Aorta (tissue), 5 donors: ENCODE measurements at regions not wholly inside any gene's neighbourhood (a gene's known extent, or its start where the extent isn't known, plus 50 kb on each side); places are given as distances from the start of the nearest gene placed in this dataset.

Experiments
- ATAC-seq: fragments of 200-7000 bp; cut with Tn5 transposase; one replicate; pipeline ENCODE4 v1.9.1; 2022; ENCODE audit warnings: moderate library complexity; ENCODE audit not compliant: low FRiP score
- DNase-seq, 2 donors: peaks; one replicate each; pipeline ENCODE4 v3.0.0-alpha.2; 2020
- H3K27ac ChIP-seq, 2 donors: one replicate each; pipeline ENCODE4 v1.5.1; 2013; ENCODE audit warnings: low read length in 2 of 2, mild to moderate bottlenecking in 2 of 2, moderate library complexity in 2 of 2, control low read depth in 1 of 2, inconsistent platforms in 1 of 2, low read depth in 1 of 2
- H3K27me3 ChIP-seq, 2 donors: one replicate each; pipeline ENCODE4 v1.6.1; 2013; ENCODE audit warnings: control low read depth in 1 of 2, low read length in 1 of 2, mild to moderate bottlenecking in 1 of 2, moderate library complexity in 1 of 2; ENCODE audit not compliant: insufficient read depth in 2 of 2, control insufficient read depth in 1 of 2
- H3K36me3 ChIP-seq, 2 donors: one replicate each; pipeline ENCODE4 v1.6.1; 2013; ENCODE audit warnings: control low read depth in 1 of 2, low read length in 1 of 2, mild to moderate bottlenecking in 1 of 2; ENCODE audit not compliant: insufficient read depth in 2 of 2, control insufficient read depth in 1 of 2
- H3K4me1 ChIP-seq, 2 donors: one replicate each; pipeline ENCODE4 v1.6.1; 2013; ENCODE audit warnings: low read length in 2 of 2, control low read depth in 1 of 2, mild to moderate bottlenecking in 1 of 2, moderate library complexity in 1 of 2; ENCODE audit not compliant: insufficient read depth in 2 of 2, control insufficient read depth in 1 of 2
- H3K4me3 ChIP-seq, 2 donors: one replicate each; pipeline ENCODE4 v1.5.1; 2013; ENCODE audit warnings: low read length in 2 of 2, control low read depth in 1 of 2, mild to moderate bottlenecking in 1 of 2
- H3K9me3 ChIP-seq: one replicate; pipeline ENCODE4 v1.6.1; 2013; ENCODE audit warnings: mild to moderate bottlenecking, low read length; ENCODE audit not compliant: control insufficient read depth
- WGBS, 2 donors: extraction: QIAGEN DNeasy Blood & Tissue Kit; methylation state at CpG; one replicate each; pipeline ENCODE4 v1.1.7; 2013; 5-methylcytosine and 5-hydroxymethylcytosine counted together
- intact Hi-C, 2 donors: fragments of 100-400 bp; cut with DNase I; formaldehyde crosslinking; loops; one replicate each; pipeline versions ENCODE4 v1.14.2 to v1.15.0; 2022
- donor health status: healthy with polysubstance abuse.
- donor health status: Bipolar disorder and iron deficiency.
- donor health status: DM: no; HTN: no; CAD: no.
- donor health status: DM: no; HTN: no; CAD: no.
- donor health status: DM: yes; HTN: yes; CAD: no.

DNA sequence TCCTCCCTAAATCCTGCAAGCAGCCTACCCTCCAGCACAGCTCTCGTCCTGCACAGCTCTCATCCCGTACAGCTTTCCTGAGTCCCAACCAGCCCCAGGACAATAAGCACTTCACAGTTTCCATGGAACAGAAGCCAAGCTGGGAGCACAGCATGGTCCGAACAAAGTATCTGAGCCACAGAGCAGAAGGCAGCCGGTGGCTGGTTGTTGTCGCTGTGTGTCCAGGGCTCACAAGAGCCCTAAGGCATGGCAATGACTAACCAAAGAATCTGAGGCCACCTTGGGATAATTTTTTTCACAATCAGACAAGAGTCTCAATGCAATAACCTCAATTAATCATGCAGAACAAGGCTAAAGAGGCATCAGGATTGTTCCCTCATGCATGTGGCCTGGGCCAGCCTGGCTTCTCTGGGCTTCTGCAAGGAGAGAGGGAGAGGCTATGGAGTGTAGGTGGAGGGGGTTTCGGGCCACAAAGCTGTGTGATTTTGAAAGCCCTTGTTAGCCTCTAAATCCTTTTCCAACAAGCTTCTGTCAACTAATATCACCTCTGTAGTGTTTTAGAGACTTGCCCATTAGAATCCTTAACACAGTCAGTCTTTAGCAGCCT, 323.4 kb downstream of the PIK3R1 start:
- Histone ChIP-seq H3K9me3 (no peaks in the 10 kb centered on the region), H3K4me1 (peaks cover 0 to 5% of the 10 kb centered on the region in 2 donors), H3K36me3 (no peaks in the 10 kb centered on the region), H3K27ac (no peak overlapping the region), H3K4me3 (no peak overlapping the region), H3K27me3 (no peaks in the 10 kb centered on the region)
- intact Hi-C loops = no loop called here
- no peak for ATAC-seq
- WGBS, 2 donors = 93 to 96% methylated on average over 6 of the region's 6 CpGs
- DNase-seq = no peak

DNA sequence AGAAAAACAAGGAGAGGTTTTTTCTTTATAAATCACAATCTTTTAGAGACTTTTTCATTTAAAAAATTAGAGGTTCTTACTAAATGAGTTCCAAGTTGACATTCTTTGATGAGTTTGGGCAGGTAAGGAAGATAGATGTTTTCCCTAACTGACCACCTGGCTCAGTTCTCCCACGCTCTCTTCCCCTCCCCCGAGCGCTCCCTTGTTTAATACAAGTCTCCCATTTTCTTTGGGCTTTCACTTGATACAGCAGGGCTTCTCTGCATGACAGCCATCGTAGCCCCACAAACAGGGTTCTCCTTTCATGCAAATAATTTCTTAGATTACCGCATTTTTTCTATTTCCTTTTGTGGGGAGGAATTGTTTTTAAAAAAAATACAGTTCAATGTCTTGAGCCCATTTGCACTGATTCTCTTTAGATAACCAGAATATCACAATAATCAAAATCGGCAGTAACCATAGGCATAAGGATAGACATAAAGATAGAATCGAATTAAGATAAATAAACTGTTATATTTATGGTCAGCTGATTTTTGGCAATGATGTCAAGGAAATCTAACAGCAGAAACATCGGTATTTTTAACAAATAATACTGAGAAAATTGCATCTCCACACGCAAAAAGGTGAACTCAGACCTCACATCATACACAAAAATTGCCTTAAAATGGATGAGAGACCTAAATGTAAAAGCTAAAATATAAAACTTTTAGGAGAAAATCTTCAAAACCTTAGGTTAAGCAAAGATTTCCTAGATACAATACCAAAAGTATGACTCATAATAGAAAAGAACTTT, 325.4 kb downstream of the PIK3R1 start:
- H3K4me3 ChIP-seq = no peak overlapping the region
- DNase-seq = no peak
- H3K9me3 ChIP-seq = no peaks in the 10 kb centered on the region
- H3K27ac ChIP-seq = no peak overlapping the region
- no peak for ATAC-seq
- intact Hi-C loops = no loop called here
- H3K27me3 ChIP-seq = no peaks in the 10 kb centered on the region
- WGBS, 2 donors = 71 to 72% methylated on average over 9 of the region's 9 CpGs
- H3K36me3 ChIP-seq = no peaks in the 10 kb centered on the region
- peaks cover 0 to under 1% of the 10 kb centered on the region in 2 donors for H3K4me1 ChIP-seq

DNA sequence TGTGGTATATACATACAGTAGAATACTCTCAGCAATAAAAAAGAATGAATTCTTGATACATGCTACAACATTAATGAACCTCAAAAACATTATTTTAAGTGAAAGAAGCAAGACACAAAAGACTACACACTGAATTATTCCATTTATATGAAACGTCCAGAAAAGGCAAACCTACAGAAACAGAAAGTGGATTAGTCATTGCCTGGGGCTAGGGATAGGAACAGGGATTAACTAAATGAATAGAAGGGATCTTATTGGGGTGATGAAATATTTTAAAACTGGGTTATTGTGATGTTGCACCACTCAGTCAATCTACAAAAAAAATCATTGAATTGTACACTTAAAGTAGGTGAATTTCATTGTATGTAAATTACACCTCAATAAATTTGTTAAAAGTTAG, 326.7 kb downstream of the PIK3R1 start:
- H3K27ac ChIP-seq = no peak overlapping the region

DNA sequence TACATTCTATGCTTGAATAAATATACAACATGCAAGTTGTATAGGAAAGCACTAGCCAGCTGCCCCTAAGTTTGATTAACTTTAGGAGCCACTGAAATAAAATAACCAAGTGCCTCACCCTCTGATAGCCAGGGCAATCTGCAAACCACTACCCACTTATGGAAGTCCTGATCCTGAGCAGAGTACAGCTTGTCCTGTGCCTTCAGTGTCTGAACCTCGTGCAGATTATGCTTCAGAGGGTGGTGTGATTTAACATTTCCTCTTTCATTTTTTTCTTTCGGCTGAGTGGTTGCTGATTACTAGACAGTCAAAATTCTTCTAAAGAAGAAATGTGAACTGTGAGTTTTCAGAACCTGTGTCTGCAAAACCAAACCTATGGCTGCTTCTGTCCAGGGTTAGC, 327.7 kb downstream of the PIK3R1 start:
- 48 to 63% methylated on average over 2 of the region's 2 CpGs for WGBS, 2 donors
- H3K27me3 ChIP-seq = no peaks in the 10 kb centered on the region
- no peak overlapping the region for H3K27ac ChIP-seq
- no peak overlapping the region for H3K4me3 ChIP-seq
- ATAC-seq = no peak
- intact Hi-C loops = no loop called here
- H3K9me3 ChIP-seq = no peaks in the 10 kb centered on the region
- peaks cover 0 to 1% of the 10 kb centered on the region in 2 donors for H3K4me1 ChIP-seq
- DNase-seq = no peak
- no peaks in the 10 kb centered on the region for H3K36me3 ChIP-seq

More for the DNA sequence above, 326.7 kb downstream of the PIK3R1 start:
- Histone ChIP-seq H3K4me3 (no peak overlapping the region), H3K4me1 (peaks cover 0 to 1% of the 10 kb centered on the region in 2 donors), H3K9me3 (no peaks in the 10 kb centered on the region), H3K27me3 (no peaks in the 10 kb centered on the region), H3K36me3 (no peaks in the 10 kb centered on the region)
- DNase-seq = no peak
- ATAC-seq = no peak
- intact Hi-C loops = no loop called here
- 59 to 60% methylated on average over 1 of the region's 1 CpG for WGBS, 2 donors

DNA sequence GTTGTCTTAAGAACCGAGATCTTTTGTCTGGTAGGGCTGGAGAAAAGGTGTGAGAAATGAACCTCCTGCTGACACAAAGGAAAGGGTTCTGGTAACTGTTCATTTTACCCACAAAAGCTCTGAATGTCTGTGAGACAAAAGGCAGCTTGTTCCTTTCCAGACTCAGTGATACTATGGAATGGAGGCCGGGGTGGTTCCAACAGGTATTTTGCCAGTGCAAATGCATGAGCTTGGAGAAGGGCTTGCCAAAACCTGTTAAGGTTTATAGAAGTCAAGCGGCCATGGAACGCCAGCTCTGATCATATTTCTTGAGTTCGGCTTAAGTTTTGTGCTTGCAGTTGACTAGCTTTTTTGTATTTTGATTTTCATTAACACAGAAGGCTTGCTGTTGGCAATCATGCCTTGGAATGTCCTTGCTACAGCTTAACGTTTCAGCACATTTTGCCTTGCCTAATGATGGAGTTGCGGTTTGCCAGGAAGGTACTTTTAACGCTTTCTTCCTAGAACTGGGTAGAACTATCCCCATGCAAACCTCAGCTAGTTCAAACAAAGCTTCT, 328.6 kb downstream of the PIK3R1 start:
- Histone ChIP-seq H3K9me3 (no peaks in the 10 kb centered on the region), H3K27ac (no peak overlapping the region), H3K36me3 (no peaks in the 10 kb centered on the region), H3K4me1 (peaks cover 0 to 1% of the 10 kb centered on the region in 2 donors), H3K4me3 (no peak overlapping the region), H3K27me3 (no peaks in the 10 kb centered on the region)
- WGBS, 2 donors = 80 to 85% methylated on average over 8 of the region's 8 CpGs
- DNase-seq (no peak), ATAC-seq (no peak)
- intact Hi-C loops = no loop called here

GRCh38 chr5:68544648-68545552, 329.3 kb downstream of the PIK3R1 start:
- 93 to 94% methylated on average over 14 of the region's 14 CpGs for WGBS, 2 donors
- Histone ChIP-seq H3K27ac (no peak overlapping the region), H3K4me3 (no peak overlapping the region), H3K36me3 (no peaks in the 10 kb centered on the region), H3K27me3 (no peaks in the 10 kb centered on the region), H3K4me1 (peaks cover 0 to 1% of the 10 kb centered on the region in 2 donors), H3K9me3 (no peaks in the 10 kb centered on the region)
- no peak for DNase-seq
- no peak for ATAC-seq
- intact Hi-C loops = no loop called here

DNA sequence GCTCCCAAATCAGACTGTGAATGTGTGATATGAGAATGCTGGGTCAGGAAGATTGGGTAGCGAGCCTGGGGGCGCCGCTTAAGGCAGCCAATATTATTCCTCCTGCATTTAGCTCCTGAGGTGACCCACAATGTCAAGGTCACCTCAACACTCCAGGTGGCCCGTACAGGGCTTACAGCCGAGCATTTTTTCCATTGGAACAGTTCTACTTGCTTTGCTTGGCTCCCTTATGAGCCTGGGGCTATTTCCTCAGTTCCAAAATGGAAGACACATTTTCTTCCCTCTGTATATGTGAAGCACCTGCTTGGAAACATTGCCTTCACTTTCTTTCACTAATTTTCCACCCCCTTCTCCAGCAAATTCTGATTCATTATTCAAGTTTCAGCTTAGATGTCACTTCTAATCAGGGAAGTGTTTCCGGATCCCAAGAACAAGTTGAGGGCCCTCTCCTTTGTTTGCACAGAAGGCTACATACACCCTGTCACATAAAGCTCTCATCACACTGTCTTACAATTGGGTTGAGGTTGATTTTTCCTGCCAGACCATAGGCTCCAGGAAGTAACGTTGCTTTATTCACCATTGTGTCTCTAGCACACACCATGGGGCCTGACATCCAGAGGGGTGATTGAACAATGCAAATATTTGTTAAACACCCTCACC, 330.2 kb downstream of the PIK3R1 start:
- Histone ChIP-seq H3K27me3 (no peaks in the 10 kb centered on the region), H3K4me3 (no peak overlapping the region), H3K4me1 (peaks cover 0 to 1% of the 10 kb centered on the region in 2 donors), H3K36me3 (no peaks in the 10 kb centered on the region), H3K27ac (no peak overlapping the region), H3K9me3 (no peaks in the 10 kb centered on the region)
- WGBS, 2 donors = 80 to 82% methylated on average over 7 of the region's 7 CpGs
- no peak for ATAC-seq
- intact Hi-C loops = no loop called here
- no peak for DNase-seq

GRCh38 chr5:68547056-68547455, 331.5 kb downstream of the PIK3R1 start:
- H3K4me3 ChIP-seq = no peak overlapping the region
- 97 to 98% methylated on average over 3 of the region's 3 CpGs for WGBS, 2 donors
- H3K27ac ChIP-seq = no peak overlapping the region
- H3K36me3 ChIP-seq = no peaks in the 10 kb centered on the region
- intact Hi-C loops = no loop called here
- no peaks in the 10 kb centered on the region for H3K27me3 ChIP-seq
- peaks cover 0 to 1% of the 10 kb centered on the region in 2 donors for H3K4me1 ChIP-seq
- H3K9me3 ChIP-seq = peaks cover 1% of the 10 kb centered on the region
- DNase-seq (no peak), ATAC-seq (no peak)
